ENCODE measurements at regions not wholly inside any gene's neighbourhood (a gene's known extent, or its start where the extent isn't known, plus 50 kb on each side); places are given as distances from the start of the nearest gene placed in this dataset.

- no peaks in the 10 kb centered on the region for H3K36me3 ChIP-seq (ENCODE audit: control insufficient read depth, insufficient read depth, low read length)
- H3K27ac ChIP-seq (ENCODE audit: insufficient read depth, low read length, poor library complexity, severe bottlenecking): no peak overlapping the region
- no peak overlapping the region for H3K4me3 ChIP-seq (ENCODE audit: insufficient read depth, low read depth, low read length, poor library complexity, severe bottlenecking)
- no peaks in the 10 kb centered on the region for H3K4me1 ChIP-seq (ENCODE audit: control insufficient read depth, insufficient read depth, low read length, poor library complexity, severe bottlenecking)
- no peaks in the 10 kb centered on the region for H3K9me3 ChIP-seq (ENCODE audit: control insufficient read depth, low read length)
- no peaks in the 10 kb centered on the region for H3K27me3 ChIP-seq (replicated peaks; ENCODE audit: control insufficient read depth, insufficient read depth, low read length, poor library complexity, severe bottlenecking)
- no peak for DNase-seq
Measured at GRCh38 chr10:44201011-44201410, 183.9 kb downstream of the CXCL12 start.

- no peaks in the 10 kb centered on the region for H3K9me3 ChIP-seq (ENCODE audit: control insufficient read depth, low read length)
- H3K4me3 ChIP-seq (ENCODE audit: insufficient read depth, low read depth, low read length, poor library complexity, severe bottlenecking): no peak overlapping the region
- H3K27ac ChIP-seq (ENCODE audit: insufficient read depth, low read length, poor library complexity, severe bottlenecking): no peak overlapping the region
- no peaks in the 10 kb centered on the region for H3K4me1 ChIP-seq (ENCODE audit: control insufficient read depth, insufficient read depth, low read length, poor library complexity, severe bottlenecking)
- H3K36me3 ChIP-seq (ENCODE audit: control insufficient read depth, insufficient read depth, low read length): no peaks in the 10 kb centered on the region
- DNase-seq: no peak
- H3K27me3 ChIP-seq (replicated peaks; ENCODE audit: control insufficient read depth, insufficient read depth, low read length, poor library complexity, severe bottlenecking): no peaks in the 10 kb centered on the region
Measured at GRCh38 chr10:44199991-44200655, 184.8 kb downstream of the CXCL12 start.

GRCh38 chr10:44199267-44199666, 185.6 kb downstream of the CXCL12 start:
- Histone ChIP-seq H3K27me3 (replicated peaks; ENCODE audit: control insufficient read depth, insufficient read depth, low read length, poor library complexity, severe bottlenecking) (no peaks in the 10 kb centered on the region), H3K9me3 (ENCODE audit: control insufficient read depth, low read length) (no peaks in the 10 kb centered on the region), H3K4me1 (ENCODE audit: control insufficient read depth, insufficient read depth, low read length, poor library complexity, severe bottlenecking) (no peaks in the 10 kb centered on the region), H3K27ac (ENCODE audit: insufficient read depth, low read length, poor library complexity, severe bottlenecking) (no peak overlapping the region), H3K36me3 (ENCODE audit: control insufficient read depth, insufficient read depth, low read length) (no peaks in the 10 kb centered on the region), H3K4me3 (ENCODE audit: insufficient read depth, low read depth, low read length, poor library complexity, severe bottlenecking) (no peak overlapping the region)
- no peak for DNase-seq

- H3K27me3 ChIP-seq (replicated peaks; ENCODE audit: control insufficient read depth, insufficient read depth, low read length, poor library complexity, severe bottlenecking): no peaks in the 10 kb centered on the region
- DNase-seq: no peak
Measured at GRCh38 chr10:44198780-44199097, 186.2 kb downstream of the CXCL12 start.

GRCh38 chr10:44198096-44198779, 186.7 kb downstream of the CXCL12 start:
- no peak overlapping the region for H3K27ac ChIP-seq (ENCODE audit: insufficient read depth, low read length, poor library complexity, severe bottlenecking)
- no peaks in the 10 kb centered on the region for H3K27me3 ChIP-seq (replicated peaks; ENCODE audit: control insufficient read depth, insufficient read depth, low read length, poor library complexity, severe bottlenecking)
- no peak overlapping the region for H3K4me3 ChIP-seq (ENCODE audit: insufficient read depth, low read depth, low read length, poor library complexity, severe bottlenecking)
- H3K4me1 ChIP-seq (ENCODE audit: control insufficient read depth, insufficient read depth, low read length, poor library complexity, severe bottlenecking): no peaks in the 10 kb centered on the region
- no peak for DNase-seq
- no peaks in the 10 kb centered on the region for H3K36me3 ChIP-seq (ENCODE audit: control insufficient read depth, insufficient read depth, low read length)
- no peaks in the 10 kb centered on the region for H3K9me3 ChIP-seq (ENCODE audit: control insufficient read depth, low read length)

More at GRCh38 chr10:44198780-44199097, 186.2 kb downstream of the CXCL12 start:
- no peaks in the 10 kb centered on the region for H3K9me3 ChIP-seq (ENCODE audit: control insufficient read depth, low read length)
- no peaks in the 10 kb centered on the region for H3K4me1 ChIP-seq (ENCODE audit: control insufficient read depth, insufficient read depth, low read length, poor library complexity, severe bottlenecking)
- H3K36me3 ChIP-seq (ENCODE audit: control insufficient read depth, insufficient read depth, low read length): no peaks in the 10 kb centered on the region
- no peak overlapping the region for H3K27ac ChIP-seq (ENCODE audit: insufficient read depth, low read length, poor library complexity, severe bottlenecking)
- H3K4me3 ChIP-seq (ENCODE audit: insufficient read depth, low read depth, low read length, poor library complexity, severe bottlenecking): no peak overlapping the region

GRCh38 chr10:44197646-44198045, 187.3 kb downstream of the CXCL12 start:
- H3K27ac ChIP-seq (ENCODE audit: insufficient read depth, low read length, poor library complexity, severe bottlenecking): no peak overlapping the region
- no peaks in the 10 kb centered on the region for H3K9me3 ChIP-seq (ENCODE audit: control insufficient read depth, low read length)
- no peaks in the 10 kb centered on the region for H3K4me1 ChIP-seq (ENCODE audit: control insufficient read depth, insufficient read depth, low read length, poor library complexity, severe bottlenecking)
- H3K36me3 ChIP-seq (ENCODE audit: control insufficient read depth, insufficient read depth, low read length): no peaks in the 10 kb centered on the region
- no peak overlapping the region for H3K4me3 ChIP-seq (ENCODE audit: insufficient read depth, low read depth, low read length, poor library complexity, severe bottlenecking)
- DNase-seq: no peak
- H3K27me3 ChIP-seq (replicated peaks; ENCODE audit: control insufficient read depth, insufficient read depth, low read length, poor library complexity, severe bottlenecking): no peaks in the 10 kb centered on the region

GRCh38 chr10:44196336-44196735, 188.6 kb downstream of the CXCL12 start:
- DNase-seq: no peak

GRCh38 chr10:44196008-44196320, 188.9 kb downstream of the CXCL12 start:
- no peaks in the 10 kb centered on the region for H3K9me3 ChIP-seq (ENCODE audit: control insufficient read depth, low read length)
- DNase-seq: no peak
- H3K27me3 ChIP-seq (replicated peaks; ENCODE audit: control insufficient read depth, insufficient read depth, low read length, poor library complexity, severe bottlenecking): no peaks in the 10 kb centered on the region
- H3K27ac ChIP-seq (ENCODE audit: insufficient read depth, low read length, poor library complexity, severe bottlenecking): no peak overlapping the region
- no peaks in the 10 kb centered on the region for H3K36me3 ChIP-seq (ENCODE audit: control insufficient read depth, insufficient read depth, low read length)
- H3K4me1 ChIP-seq (ENCODE audit: control insufficient read depth, insufficient read depth, low read length, poor library complexity, severe bottlenecking): no peaks in the 10 kb centered on the region
- H3K4me3 ChIP-seq (ENCODE audit: insufficient read depth, low read depth, low read length, poor library complexity, severe bottlenecking): no peak overlapping the region

More at GRCh38 chr10:44196336-44196735, 188.6 kb downstream of the CXCL12 start:
- no peaks in the 10 kb centered on the region for H3K36me3 ChIP-seq (ENCODE audit: control insufficient read depth, insufficient read depth, low read length)
- H3K4me3 ChIP-seq (ENCODE audit: insufficient read depth, low read depth, low read length, poor library complexity, severe bottlenecking): no peak overlapping the region
- H3K27ac ChIP-seq (ENCODE audit: insufficient read depth, low read length, poor library complexity, severe bottlenecking): no peak overlapping the region
- no peaks in the 10 kb centered on the region for H3K27me3 ChIP-seq (replicated peaks; ENCODE audit: control insufficient read depth, insufficient read depth, low read length, poor library complexity, severe bottlenecking)
- H3K9me3 ChIP-seq (ENCODE audit: control insufficient read depth, low read length): no peaks in the 10 kb centered on the region
- no peaks in the 10 kb centered on the region for H3K4me1 ChIP-seq (ENCODE audit: control insufficient read depth, insufficient read depth, low read length, poor library complexity, severe bottlenecking)

GRCh38 chr10:44195112-44196007, 189.5 kb downstream of the CXCL12 start:
- no peaks in the 10 kb centered on the region for H3K36me3 ChIP-seq (ENCODE audit: control insufficient read depth, insufficient read depth, low read length)
- H3K4me1 ChIP-seq (ENCODE audit: control insufficient read depth, insufficient read depth, low read length, poor library complexity, severe bottlenecking): no peaks in the 10 kb centered on the region
- no peaks in the 10 kb centered on the region for H3K27me3 ChIP-seq (replicated peaks; ENCODE audit: control insufficient read depth, insufficient read depth, low read length, poor library complexity, severe bottlenecking)
- no peak overlapping the region for H3K27ac ChIP-seq (ENCODE audit: insufficient read depth, low read length, poor library complexity, severe bottlenecking)
- no peak for DNase-seq
- no peak overlapping the region for H3K4me3 ChIP-seq (ENCODE audit: insufficient read depth, low read depth, low read length, poor library complexity, severe bottlenecking)
- no peaks in the 10 kb centered on the region for H3K9me3 ChIP-seq (ENCODE audit: control insufficient read depth, low read length)

- Histone ChIP-seq H3K4me1 (ENCODE audit: control insufficient read depth, insufficient read depth, low read length, poor library complexity, severe bottlenecking) (no peaks in the 10 kb centered on the region), H3K27ac (ENCODE audit: insufficient read depth, low read length, poor library complexity, severe bottlenecking) (no peak overlapping the region), H3K9me3 (ENCODE audit: control insufficient read depth, low read length) (no peaks in the 10 kb centered on the region), H3K4me3 (ENCODE audit: insufficient read depth, low read depth, low read length, poor library complexity, severe bottlenecking) (no peak overlapping the region), H3K36me3 (ENCODE audit: control insufficient read depth, insufficient read depth, low read length) (no peaks in the 10 kb centered on the region), H3K27me3 (replicated peaks; ENCODE audit: control insufficient read depth, insufficient read depth, low read length, poor library complexity, severe bottlenecking) (no peaks in the 10 kb centered on the region)
- no peak for DNase-seq
Measured at GRCh38 chr10:44194435-44194834, 190.5 kb downstream of the CXCL12 start.
